ENCODE measurements at regions not wholly inside any gene's neighbourhood (a gene's known extent, or its start where the extent isn't known, plus 50 kb on each side); places are given as distances from the start of the nearest gene placed in this dataset.

DNA sequence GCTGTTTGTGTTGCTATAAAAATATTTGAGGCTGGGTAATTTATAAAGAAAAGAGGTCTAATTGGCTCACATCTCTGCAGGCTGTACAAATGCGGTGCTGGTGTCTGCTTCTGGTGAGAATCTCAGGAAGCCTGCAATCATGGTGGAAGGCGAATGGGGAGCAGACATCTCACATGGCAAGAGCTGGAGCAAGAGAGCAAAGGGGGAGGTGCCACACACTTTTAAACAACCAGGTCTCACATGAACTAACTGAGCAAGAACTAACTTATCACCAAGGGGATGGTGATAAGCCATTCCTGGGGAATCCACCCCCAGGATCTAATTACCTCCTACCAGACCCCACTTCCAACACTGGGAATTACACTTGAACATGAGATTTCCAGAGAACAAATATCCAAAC is 300.7 kb upstream of the MDGA2 start:
- in situ Hi-C loops (cut with MboI; ENCODE audit: low pct_ligation_motif_present in 1 of 4, low pct_unique_long_range_greater_than_20kb in 1 of 4, low sequenced_read_pairs in 3 of 4), result no loop called here
- Histone ChIP-seq H3K36me3 (no peaks in the 10 kb centered on the region), H3K27me3 (no peaks in the 10 kb centered on the region), H3K4me1 (no peaks in the 10 kb centered on the region), H3K27ac (no peak overlapping the region), H3K9me3 (no peaks in the 10 kb centered on the region), H3K4me3 (no peak overlapping the region)
- no peak for DNase-seq
- intact Hi-C loops (cut with DNase I; ENCODE audit: low total_unique reads), result no loop called here
- 48 to 77% methylated on average over 2 of the region's 2 CpGs for WGBS, 2 donors (ENCODE audit: low coverage in 1 of 2)
- TF ChIP-seq POLR2AphosphoS5 (IDR thresholded peaks at IDR 0.05) (no peak), POLR2A (IDR thresholded peaks at IDR 0.05) (no peak)
- TF ChIP-seq, protein P1, sequence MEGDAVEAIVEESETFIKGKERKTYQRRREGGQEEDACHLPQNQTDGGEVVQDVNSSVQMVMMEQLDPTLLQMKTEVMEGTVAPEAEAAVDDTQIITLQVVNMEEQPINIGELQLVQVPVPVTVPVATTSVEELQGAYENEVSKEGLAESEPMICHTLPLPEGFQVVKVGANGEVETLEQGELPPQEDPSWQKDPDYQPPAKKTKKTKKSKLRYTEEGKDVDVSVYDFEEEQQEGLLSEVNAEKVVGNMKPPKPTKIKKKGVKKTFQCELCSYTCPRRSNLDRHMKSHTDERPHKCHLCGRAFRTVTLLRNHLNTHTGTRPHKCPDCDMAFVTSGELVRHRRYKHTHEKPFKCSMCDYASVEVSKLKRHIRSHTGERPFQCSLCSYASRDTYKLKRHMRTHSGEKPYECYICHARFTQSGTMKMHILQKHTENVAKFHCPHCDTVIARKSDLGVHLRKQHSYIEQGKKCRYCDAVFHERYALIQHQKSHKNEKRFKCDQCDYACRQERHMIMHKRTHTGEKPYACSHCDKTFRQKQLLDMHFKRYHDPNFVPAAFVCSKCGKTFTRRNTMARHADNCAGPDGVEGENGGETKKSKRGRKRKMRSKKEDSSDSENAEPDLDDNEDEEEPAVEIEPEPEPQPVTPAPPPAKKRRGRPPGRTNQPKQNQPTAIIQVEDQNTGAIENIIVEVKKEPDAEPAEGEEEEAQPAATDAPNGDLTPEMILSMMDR (IDR thresholded peaks at IDR 0.05), result no peak

DNA sequence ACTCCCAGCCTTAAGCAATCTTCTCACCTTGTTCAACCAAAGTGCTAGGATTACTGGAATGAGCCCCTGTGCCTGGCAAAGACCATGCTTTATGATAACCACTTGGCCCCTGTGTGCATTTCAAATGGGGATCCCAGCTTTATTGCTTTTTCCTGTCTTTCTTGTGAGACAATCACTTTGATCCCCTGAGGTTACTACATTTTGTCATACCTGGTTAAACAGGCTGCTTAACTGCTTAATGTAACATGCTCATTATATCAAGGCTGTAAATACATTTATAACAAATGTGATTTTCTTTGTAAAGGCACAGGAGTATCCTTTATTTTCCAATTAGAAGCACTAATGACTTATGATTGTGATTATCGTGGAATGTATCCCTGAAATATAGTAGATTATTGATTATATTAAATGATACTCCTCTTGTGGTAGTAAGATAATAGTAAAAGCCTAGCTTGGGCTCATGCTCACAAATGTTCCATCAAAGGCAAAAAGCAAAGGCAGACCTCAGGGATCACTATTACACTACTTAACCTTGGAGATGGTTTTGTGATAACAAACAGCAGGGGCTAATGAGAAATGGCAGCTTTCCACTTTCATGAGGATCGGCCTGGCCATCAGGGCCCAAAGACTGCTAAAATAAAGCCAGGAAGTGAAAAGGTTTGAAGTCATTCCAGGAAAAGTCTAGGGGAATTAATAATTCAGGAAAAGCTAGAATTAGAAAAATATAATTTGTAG is 290.8 kb upstream of the MDGA2 start:
- in situ Hi-C loops (cut with MboI; ENCODE audit: low pct_ligation_motif_present in 1 of 4, low pct_unique_long_range_greater_than_20kb in 1 of 4, low sequenced_read_pairs in 3 of 4) (no loop called here), intact Hi-C loops (cut with DNase I; ENCODE audit: low total_unique reads) (no loop called here)
- TF ChIP-seq EP300 (IDR thresholded peaks at IDR 0.05; ENCODE audit: low read depth) (no peak), POLR2AphosphoS5 (IDR thresholded peaks at IDR 0.05) (no peak), POLR2A (IDR thresholded peaks at IDR 0.05) (no peak)
- TF ChIP-seq, protein P1 (IDR thresholded peaks at IDR 0.05), result no peak
- 72 to 73% methylated on average over 2 of the region's 2 CpGs for WGBS, 2 donors (ENCODE audit: low coverage in 1 of 2)
- DNase-seq, result no peak
- no peak overlapping the region for H3K4me3 ChIP-seq
- no peaks in the 10 kb centered on the region for H3K36me3 ChIP-seq
- no peaks in the 10 kb centered on the region for H3K27me3 ChIP-seq
- H3K27ac ChIP-seq, result no peak overlapping the region
- H3K4me1 ChIP-seq, result no peaks in the 10 kb centered on the region
- H3K9me3 ChIP-seq, result no peaks in the 10 kb centered on the region

DNA sequence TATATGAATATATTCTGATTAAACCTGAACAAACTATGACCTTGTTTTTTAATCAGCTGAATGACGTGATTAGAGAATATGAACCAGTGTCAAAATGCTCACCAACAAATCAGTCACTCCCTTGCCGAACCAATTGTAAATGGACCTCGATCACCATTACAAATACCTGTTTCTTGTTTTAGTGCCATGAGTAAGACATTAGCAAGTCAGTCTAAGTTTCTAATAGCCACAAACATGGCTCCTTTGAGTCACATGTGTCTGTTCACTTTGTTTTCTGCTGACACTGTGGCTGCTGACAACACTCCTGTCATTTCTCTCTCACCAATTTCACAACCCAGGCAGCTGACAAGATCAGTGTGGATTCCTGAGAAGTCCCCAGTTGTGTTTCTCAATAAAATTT is 286.2 kb upstream of the MDGA2 start:
- 72 to 86% methylated on average over 3 of the region's 3 CpGs for WGBS, 2 donors (ENCODE audit: low coverage in 1 of 2)
- intact Hi-C loops (cut with DNase I; ENCODE audit: low total_unique reads) (no loop called here), in situ Hi-C loops (cut with MboI; ENCODE audit: low pct_ligation_motif_present in 1 of 4, low pct_unique_long_range_greater_than_20kb in 1 of 4, low sequenced_read_pairs in 3 of 4) (no loop called here)
- Histone ChIP-seq H3K36me3 (no peaks in the 10 kb centered on the region), H3K9me3 (no peaks in the 10 kb centered on the region), H3K27me3 (no peaks in the 10 kb centered on the region), H3K4me3 (no peak overlapping the region), H3K4me1 (no peaks in the 10 kb centered on the region), H3K27ac (no peak overlapping the region)
- TF ChIP-seq POLR2AphosphoS5 (IDR thresholded peaks at IDR 0.05), result no peak
- TF ChIP-seq POLR2A (IDR thresholded peaks at IDR 0.05), result no peak
- TF ChIP-seq, protein P1 (IDR thresholded peaks at IDR 0.05), result no peak
- no peak for TF ChIP-seq EP300 (IDR thresholded peaks at IDR 0.05; ENCODE audit: low read depth)
- DNase-seq, result no peak

DNA sequence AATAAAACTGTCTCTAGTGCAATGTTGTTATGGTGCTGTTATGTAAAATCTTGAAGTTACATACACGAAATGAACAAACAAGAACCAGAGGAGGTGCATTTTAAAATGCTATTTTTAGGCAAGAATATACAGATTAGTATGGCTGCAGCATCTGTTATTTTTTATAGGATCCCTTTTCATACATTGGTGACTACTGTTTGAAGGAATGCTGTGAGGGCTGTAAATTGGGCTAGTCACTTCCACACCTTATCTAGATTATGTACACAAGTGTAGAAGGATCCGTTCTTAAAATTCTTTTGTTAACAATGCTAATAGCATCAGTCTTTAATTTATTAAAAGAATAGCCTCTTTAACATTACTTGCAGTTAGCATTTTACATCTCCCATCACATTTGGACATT is 284.3 kb upstream of the MDGA2 start:
- WGBS, 2 donors (ENCODE audit: low coverage in 1 of 2), result 12 to 24% methylated on average over 2 of the region's 2 CpGs
- TF ChIP-seq, protein P1 (IDR thresholded peaks at IDR 0.05), result no peak
- TF ChIP-seq POLR2A (IDR thresholded peaks at IDR 0.05) (no peak), EP300 (IDR thresholded peaks at IDR 0.05; ENCODE audit: low read depth) (no peak), POLR2AphosphoS5 (IDR thresholded peaks at IDR 0.05) (no peak)
- no peak for DNase-seq
- in situ Hi-C loops (cut with MboI; ENCODE audit: low pct_ligation_motif_present in 1 of 4, low pct_unique_long_range_greater_than_20kb in 1 of 4, low sequenced_read_pairs in 3 of 4) (no loop called here), intact Hi-C loops (cut with DNase I; ENCODE audit: low total_unique reads) (no loop called here)
- H3K9me3 ChIP-seq, result no peaks in the 10 kb centered on the region
- H3K27ac ChIP-seq, result no peak overlapping the region
- no peaks in the 10 kb centered on the region for H3K27me3 ChIP-seq
- no peak overlapping the region for H3K4me3 ChIP-seq
- no peaks in the 10 kb centered on the region for H3K36me3 ChIP-seq
- H3K4me1 ChIP-seq, result no peaks in the 10 kb centered on the region
